ENCODE measurements at regions not wholly inside any gene's neighbourhood (a gene's known extent, or its start where the extent isn't known, plus 50 kb on each side); places are given as distances from the start of the nearest gene placed in this dataset.
"Not testable (repeated sequence)": the region's sequence is repeated elsewhere in the genome, so short reads cannot be mapped to it uniquely, and the experiment has no call there.

DNA sequence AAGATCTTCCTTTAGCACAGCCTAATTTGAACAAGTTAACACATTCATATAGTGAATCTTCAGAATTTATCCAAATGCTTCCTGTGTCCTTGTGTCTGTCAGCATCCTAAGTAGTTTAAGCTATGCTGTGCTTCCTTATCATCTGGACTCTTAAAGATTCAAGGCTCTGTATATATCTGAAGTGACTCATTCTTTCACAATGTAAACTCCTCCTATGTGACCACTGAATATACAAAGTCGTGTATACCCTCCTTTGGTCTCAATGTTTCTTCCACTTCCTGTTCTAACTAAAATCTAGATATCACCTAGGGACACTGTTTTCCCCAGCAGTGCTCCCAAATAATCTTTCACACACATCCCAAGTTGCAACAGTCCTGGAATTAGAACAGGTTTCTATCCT is 935.7 kb upstream of the NUDT12 start:
- no peak for DNase-seq (ENCODE audit: low read depth in 2 of 2)

DNA sequence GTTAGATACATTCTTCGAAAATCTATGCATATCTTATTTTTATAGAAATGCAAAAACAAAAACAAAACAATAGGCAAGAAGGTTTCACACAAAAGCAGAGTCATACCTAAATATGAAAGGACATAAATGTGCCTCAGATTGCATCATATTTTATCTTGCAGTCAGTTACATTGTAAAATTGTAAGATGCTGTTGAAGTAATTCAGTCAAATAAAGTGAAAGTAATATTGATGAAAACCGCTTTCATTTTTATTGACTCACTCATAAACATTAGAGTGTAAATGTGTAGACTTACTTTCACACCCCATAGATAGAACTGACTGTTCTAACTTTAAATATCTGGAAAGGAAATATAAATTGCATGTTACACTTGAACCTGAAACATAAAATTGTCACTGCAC is 931.5 kb upstream of the NUDT12 start:
- DNase-seq (ENCODE audit: low read depth in 2 of 2): no peak

- DNase-seq (ENCODE audit: low read depth in 2 of 2): no peak
These were observed 910.2 kb upstream of the NUDT12 start for GRCh38 chr5:104472811-104473210.

DNA sequence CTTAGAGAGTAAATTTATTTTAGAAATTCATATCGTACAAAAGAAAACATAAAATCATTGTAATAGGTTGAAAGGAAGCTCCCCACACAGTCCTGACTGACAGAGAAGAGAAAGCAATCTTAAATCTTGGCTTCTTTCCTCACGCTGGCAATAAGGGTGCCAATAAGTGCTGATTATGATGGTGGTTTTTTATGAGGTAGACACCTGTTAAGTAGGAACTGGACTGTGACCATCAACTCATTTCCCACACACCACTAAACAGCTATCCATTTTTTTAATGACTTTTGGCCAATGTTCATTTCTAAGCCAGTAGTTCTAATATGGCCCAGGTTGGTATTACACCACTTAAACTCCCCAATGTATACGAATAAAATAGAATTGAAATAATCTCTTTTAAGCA is 893.5 kb upstream of the NUDT12 start:
- DNase-seq (ENCODE audit: low read depth in 2 of 2): no peak

GRCh38 chr5:104452550-104452949 is 890.0 kb upstream of the NUDT12 start:
- no peak for DNase-seq (ENCODE audit: low read depth in 2 of 2)

- not testable (repeated sequence) for DNase-seq (ENCODE audit: low read depth in 2 of 2)
These were observed 889.3 kb upstream of the NUDT12 start for GRCh38 chr5:104451911-104452310.

- no peak for DNase-seq (ENCODE audit: low read depth in 2 of 2)
These were observed 882.1 kb upstream of the NUDT12 start for GRCh38 chr5:104444656-104445055.

- no peak for DNase-seq (ENCODE audit: low read depth in 2 of 2)
These were observed 881.1 kb upstream of the NUDT12 start for GRCh38 chr5:104443706-104444105.

- DNase-seq (ENCODE audit: low read depth in 2 of 2): no peak
These were observed 869.4 kb upstream of the NUDT12 start for GRCh38 chr5:104431981-104432380.

- DNase-seq (ENCODE audit: low read depth in 2 of 2): no peak
These were observed 868.5 kb upstream of the NUDT12 start for GRCh38 chr5:104431002-104431620.

DNA sequence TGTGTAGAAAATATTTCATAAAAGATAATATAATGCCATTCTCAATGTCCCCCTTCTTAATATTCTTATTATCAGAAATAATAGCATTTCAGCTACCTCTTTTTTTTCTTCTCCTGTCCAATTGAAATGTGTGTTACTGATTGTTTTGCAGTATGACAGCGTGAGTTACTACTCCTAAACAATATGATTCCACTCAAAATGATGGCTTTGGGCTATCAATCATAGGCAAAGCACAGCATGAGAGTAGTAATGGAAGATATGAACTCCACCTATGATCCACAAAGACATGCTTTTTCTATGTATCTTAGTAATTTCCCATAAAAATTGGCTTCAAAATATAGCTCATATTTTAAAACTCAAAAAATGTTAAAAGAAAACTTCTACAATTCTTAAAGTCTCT is 867.3 kb upstream of the NUDT12 start:
- DNase-seq (ENCODE audit: low read depth in 2 of 2): no peak

- DNase-seq (ENCODE audit: low read depth in 2 of 2): no peak
These were observed 858.8 kb upstream of the NUDT12 start for GRCh38 chr5:104421431-104421830.

DNA sequence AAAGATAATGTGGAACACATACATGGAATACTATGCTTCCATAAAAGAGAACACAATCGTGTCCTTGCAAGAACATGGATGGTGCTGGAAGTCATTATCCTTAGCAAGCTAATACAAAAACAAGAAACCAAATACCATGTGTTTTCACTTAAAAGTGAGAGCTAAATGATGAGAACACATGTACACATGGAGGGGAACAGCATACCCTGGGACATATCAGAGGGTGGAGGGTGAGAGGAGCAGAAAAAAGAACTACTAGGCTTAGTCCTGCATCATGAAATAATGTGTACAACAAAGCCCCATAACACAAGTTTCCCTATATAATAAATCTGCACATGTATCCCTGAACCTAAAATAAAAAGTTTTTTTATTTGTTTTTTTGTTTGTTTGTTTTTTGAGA is 855.5 kb upstream of the NUDT12 start:
- no peak for DNase-seq (ENCODE audit: low read depth in 2 of 2)

DNA sequence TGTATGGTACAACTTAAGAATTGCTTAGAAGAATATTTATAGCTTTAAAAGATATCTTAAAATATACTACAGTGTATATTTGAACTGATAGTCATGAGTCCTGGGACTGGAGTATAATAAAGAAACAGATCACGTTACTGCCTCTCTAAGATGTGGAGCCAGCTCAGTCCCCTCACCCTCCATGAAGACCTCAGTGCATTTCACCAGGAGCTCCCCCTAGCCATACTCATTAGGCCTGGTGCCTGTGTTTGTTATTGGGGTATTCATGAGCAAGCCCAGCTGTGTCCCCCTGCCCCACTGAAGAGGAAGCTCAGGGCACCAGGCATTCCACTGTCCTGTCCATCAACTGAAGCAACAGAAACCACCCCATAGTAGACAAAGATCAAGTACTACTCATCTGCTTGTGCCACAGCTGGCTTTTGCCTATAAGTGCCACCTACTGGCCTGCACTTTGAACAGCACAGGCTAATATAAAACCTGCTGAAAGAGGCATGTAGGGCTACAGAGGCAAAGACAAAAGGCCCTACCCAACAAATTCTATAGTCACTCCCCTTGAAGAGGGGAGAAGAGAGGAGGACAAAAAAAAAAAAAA is 850.2 kb upstream of the NUDT12 start:
- DNase-seq (ENCODE audit: low read depth in 2 of 2): no peak

GRCh38 chr5:104400941-104401340 is 838.4 kb upstream of the NUDT12 start:
- DNase-seq (ENCODE audit: low read depth in 2 of 2): no peak

GRCh38 chr5:104385906-104386305 is 823.3 kb upstream of the NUDT12 start:
- no peak for DNase-seq (ENCODE audit: low read depth in 2 of 2)

DNA sequence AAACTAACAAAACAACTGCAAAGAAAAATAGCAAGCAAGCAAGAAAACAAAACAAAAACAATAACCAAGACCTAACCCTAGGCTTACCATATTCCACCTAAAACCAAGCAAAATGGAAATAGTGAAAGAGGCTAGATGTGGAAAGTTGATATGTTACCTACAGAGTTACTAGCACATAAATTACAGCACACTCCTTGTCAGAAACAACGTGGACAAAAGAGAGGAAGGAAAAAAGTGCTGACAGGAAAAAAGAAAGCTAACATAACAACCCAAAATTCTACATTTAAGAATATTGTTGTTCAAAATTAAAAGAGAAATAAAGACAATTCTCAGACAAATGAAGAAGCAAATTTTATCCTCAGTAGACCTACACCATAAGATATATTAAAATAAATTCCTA is 812.8 kb upstream of the NUDT12 start:
- no peak for DNase-seq (ENCODE audit: low read depth in 2 of 2)

DNA sequence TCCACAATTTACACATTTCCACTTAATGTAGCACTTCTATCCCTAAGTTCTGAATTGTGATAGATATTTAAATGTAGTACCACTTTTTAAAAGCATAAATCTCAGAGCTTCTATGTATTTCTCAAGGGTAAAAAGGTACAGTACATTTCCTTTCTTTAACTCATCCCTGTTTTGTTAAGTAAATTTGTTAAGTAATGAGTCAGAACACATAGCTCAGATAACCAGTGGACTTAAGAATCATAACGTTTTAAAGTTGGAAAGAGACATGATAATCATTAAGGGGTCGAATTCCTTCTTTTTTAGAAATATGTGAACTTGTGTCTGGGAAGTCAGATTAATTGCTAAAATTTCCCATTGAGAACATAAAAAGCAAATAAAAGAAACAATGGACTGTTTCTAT is 810.2 kb upstream of the NUDT12 start:
- no peak for DNase-seq (ENCODE audit: low read depth in 2 of 2)

DNA sequence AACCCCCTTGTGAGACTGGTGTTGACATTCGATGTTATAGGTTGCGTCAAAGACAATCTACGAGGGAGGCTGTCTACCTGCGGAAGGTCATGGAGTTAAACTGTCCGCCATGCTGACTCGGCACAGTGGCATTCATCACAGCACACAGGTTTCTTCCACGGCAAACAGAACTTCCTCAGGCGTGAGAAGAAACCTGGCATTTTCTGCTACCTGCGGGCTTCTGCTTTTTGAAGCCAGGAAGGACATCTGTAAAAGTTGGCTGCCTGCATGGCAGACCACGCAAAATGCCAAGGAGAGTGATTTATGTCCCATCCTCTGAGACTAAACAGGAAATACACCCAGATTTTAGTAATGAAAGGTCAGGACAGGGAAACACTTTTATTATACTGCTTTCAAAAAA is 809.8 kb upstream of the NUDT12 start:
- no peak for DNase-seq (ENCODE audit: low read depth in 2 of 2)

DNA sequence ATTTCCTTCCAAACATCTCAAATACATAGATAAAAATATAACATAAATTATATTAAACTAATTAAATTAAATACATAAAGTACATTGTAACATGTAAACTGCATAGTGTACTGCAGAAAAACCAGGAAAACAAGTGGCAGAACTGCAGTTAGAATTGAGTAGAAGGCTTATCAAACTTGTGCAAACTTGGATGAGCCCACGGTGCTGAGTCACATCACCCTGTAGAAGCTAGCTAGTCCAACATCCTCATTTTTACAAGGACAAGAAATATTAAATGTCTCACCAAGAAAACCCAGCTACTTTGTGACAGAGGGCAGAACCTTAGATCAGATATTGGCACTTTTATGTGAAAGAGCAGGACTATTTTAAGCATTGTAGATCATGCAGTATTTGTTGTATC is 807.9 kb upstream of the NUDT12 start:
- DNase-seq (ENCODE audit: low read depth in 2 of 2): no peak

DNA sequence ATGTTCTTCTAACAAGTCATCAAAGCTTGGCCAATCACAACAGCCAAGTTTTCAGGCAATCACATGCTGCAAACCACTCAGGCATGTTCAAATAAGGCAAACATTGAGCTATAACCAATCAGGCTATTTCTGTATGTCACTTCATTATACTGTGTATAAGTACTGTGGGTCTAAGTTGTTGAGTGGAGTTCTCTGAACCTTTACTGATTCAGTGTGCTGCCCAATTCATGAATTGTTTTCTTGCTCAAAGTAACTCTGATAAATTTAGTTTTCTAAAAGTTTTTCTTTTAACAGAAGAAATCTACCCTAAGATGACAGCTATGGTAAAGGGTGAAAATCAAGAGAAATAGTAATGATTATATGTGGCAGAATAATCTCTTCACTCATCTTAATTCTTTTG is 805.4 kb upstream of the NUDT12 start:
- DNase-seq (ENCODE audit: low read depth in 2 of 2): no peak

DNA sequence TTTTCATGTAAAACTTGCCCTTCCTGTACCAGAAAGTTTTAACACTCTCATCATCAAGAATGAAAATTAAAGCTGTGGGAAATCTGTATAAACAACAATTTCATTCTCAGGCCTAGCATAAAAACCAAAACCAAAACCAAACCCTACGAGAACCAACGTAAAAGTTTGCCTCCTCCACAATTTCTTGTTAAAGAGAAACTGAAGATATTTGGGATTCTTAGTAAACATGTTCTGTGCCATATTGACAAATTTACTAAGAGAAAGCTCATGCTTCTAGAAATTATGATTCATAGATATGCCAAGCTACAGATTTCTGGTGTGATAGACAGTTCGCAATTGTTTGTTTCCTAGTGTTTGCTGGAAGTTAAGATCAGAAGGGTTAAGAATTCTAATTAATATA is 801.0 kb upstream of the NUDT12 start:
- DNase-seq (ENCODE audit: low read depth in 2 of 2): no peak

- no peak for DNase-seq (ENCODE audit: low read depth in 2 of 2)
These were observed 799.3 kb upstream of the NUDT12 start for GRCh38 chr5:104361932-104362331.

GRCh38 chr5:104355350-104355749 is 792.8 kb upstream of the NUDT12 start:
- DNase-seq (ENCODE audit: low read depth in 2 of 2): no peak

Measured in stimulated activated CD8-positive, alpha-beta memory T cell treated with anti-CD3 and anti-CD28 coated beads, Interleukin-2, amount 100 ng/mL, for 48 hours (primary cell).